GM19238 (cell line): ENCODE measurements at regions not wholly inside any gene's neighbourhood (a gene's known extent, or its start where the extent isn't known, plus 50 kb on each side); places are given as distances from the start of the nearest gene placed in this dataset.
"Not testable (repeated sequence)": the region's sequence is repeated elsewhere in the genome, so short reads cannot be mapped to it uniquely, and the experiment has no call there.

ENCODE experiments used
- DNase-seq: peaks from one replicate; pipeline ENCODE4 v3.0.0; 2011; ENCODE audit warnings: low spot score; ENCODE audit not compliant: insufficient read length

DNA sequence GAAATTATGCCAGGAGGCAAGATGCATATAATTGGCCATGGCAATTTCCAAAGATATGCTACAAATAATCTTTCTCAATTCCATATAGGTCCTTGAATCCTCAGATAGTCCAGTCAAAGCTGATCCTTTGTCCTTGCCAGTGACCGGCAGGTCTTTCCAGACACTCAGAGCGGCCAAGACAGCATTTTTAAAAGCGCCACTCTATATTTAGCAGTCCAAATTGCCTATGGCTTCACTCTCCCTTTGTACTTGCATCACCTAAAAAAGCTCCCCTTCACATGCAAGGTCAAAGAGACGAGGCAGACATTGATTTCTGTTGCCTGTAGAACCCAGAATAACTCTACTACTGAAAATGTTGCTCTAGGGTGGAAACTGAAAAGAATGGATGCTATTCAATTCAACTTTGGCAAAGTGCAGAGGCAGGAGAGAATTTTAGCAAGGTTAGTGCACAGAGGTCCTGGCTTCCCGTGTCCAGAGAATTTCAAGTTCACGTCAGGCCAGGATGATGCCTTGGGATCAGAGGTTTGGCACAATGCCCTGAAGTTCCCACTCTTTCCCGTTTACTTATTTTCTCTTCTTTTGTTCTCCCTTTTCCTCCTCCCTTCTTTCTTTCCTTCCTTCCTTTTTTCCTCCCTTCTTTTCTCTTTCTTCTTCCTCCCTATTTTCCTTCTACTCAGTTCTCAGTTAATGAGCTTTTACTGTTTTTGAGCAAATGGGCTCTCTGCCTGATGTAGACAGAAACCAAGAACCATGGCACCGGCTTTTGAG is 108.5 kb downstream of the KCNK1 start:
- no peak for DNase-seq

DNA sequence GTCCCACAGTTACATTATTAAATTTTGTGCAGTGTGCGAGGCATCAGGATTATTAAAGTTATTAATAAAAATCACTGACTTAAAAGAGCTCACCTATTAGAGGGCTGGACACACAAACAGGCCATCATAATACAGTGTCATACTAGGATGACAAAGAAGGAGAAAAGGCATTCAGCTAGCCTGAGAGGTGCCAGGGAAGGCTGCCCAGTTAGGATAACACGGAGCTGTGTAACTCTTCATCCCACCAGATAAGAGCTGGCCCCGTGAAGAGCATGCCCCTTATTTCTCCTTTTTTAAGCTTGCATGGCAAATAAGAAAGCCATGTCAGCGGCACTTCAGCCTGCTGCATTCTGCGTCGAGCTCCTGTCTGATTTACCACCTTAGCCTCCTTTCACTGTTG is 109.5 kb downstream of the KCNK1 start:
- DNase-seq = no peak

- DNase-seq = not testable (repeated sequence)
These were observed 110.3 kb downstream of the KCNK1 start for GRCh38 chr1:233724131-233724631.

DNA sequence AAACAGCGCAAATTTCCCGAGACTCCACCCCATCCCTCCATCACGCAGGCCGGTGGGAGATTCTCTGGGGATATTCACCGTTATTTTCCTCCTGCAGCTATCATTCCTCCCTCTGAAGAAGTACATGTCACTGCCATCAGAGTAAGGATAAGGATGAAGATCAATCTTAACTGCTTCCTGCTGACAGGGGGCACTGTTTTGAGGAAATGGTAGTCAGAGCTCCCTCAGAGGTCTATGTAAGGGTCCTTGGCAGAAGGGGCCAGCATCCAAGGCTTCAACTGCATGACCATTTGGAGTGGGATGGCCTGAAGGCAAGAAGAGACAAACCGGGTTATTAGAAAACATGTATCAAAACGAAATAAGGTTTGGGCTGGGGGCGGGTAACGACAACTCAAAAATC is 111.5 kb downstream of the KCNK1 start:
- no peak for DNase-seq

DNA sequence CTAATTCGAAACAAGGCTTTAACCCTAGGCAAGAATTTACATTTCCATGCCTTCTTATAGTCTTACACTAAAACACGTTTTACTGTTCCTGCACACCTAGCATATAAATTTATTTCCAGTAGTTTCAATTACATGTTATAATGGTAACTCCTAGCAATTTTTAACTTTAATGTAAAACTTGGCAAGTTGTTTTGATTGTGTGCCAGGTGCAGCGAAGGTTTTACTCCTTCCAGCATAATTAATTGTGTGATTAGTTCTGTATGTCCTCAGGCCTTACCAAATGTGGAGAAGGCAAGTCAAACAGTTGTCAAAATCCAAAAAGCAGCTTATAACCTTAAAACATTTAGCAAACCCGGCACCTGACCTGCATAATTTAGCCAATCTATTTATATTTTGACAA is 114.8 kb downstream of the KCNK1 start:
- DNase-seq = no peak

DNA sequence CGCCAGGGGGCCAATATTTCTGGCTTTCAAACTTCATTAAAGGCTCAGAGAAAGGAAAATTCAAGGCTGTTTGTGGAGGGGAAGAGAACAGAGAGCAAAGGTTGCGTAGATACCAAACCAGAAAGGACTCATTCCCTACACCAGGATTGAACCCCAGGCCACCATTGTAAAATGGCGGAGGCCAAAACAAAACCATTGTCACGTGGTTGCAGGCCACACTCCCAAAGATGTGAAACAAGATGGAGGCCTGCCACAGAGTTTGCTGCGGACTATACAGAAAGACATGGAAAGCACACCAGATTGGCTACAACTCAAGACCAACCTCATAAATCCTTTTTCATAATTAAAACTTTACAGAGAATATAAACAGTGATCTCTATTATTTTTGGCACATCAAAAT is 116.5 kb downstream of the KCNK1 start:
- DNase-seq = no peak

DNA sequence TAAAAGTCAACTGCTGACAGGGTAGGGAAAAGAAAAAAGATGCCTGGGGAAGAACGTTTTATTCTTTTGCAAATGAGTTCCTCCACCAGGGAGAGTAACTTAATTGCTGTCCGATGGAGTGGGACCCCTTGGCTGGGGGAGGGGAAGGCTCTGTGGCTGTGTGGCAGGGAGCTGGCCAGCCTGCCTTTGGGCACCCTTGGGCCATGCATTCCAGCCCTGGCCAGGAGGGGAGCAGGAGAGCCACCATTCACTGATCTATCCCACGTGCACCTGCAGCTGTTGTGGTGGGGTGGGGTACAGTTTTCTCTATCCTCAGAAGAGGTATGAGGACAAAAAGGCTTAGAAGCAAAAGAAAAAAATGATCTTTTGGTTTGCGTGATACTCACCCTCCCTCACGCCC is 116.9 kb downstream of the KCNK1 start:
- DNase-seq = no peak

GRCh38 chr1:233732206-233732605 is 118.3 kb downstream of the KCNK1 start:
- DNase-seq = no peak

DNA sequence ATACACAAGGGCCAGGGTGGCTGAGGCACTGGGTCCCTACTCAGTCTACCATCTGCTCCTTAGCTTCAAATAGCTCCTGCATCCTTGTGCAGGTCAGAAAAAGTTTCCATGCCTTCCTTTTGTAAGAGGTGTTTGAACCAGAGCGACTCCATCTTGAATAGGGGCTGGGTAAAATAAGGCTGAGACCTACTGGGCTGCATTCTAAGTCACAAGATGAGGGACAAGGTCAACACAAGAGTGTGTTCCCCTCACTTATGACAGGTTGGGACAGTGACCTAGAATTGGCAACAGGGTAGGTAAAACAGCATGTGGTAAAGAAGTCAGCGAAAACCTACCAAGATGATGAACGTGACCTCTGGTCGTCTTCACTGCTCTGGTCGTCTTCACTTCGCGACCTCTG is 120.5 kb downstream of the KCNK1 start:
- no peak for DNase-seq

DNA sequence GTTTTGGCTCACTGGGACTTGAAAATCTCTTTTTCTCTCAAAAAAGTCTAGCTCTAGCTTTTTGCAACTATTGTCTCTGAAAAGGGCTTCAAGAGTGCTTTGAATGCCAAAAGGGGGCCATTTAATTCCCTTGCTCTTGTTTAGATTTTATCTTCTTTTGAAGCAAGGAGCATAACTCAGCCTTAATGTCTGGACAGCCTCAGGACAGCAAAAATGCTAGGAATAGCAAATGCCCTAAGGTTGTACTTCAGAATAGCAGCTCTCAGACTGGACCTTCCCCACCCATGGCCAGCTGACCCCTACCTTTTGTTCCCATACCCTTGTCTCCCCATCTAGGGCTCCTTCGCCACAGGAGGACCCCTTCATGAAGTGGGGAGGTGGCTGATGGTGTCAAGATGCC is 121.4 kb downstream of the KCNK1 start:
- no peak for DNase-seq

GRCh38 chr1:233735847-233736246 is 121.9 kb downstream of the KCNK1 start:
- DNase-seq = no peak

DNA sequence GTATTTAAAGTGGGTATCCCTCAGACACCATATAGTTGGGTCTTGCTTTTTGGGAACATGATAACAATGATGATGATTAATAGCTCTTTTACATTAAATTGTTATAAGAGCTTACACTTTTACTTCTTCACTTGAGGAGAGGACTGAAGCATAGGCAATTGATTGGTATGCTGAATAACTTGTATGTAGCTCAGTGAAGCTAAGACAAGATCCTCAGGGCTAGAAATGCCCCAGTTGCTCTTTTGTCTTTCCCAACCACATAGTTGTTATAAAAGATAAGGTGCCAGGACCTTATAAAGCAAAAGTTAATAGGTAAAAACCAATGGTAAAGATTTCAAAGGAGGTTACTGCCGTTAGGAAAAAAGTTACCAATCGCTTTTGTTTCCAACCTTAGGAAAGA is 123.4 kb downstream of the KCNK1 start:
- no peak for DNase-seq

DNA sequence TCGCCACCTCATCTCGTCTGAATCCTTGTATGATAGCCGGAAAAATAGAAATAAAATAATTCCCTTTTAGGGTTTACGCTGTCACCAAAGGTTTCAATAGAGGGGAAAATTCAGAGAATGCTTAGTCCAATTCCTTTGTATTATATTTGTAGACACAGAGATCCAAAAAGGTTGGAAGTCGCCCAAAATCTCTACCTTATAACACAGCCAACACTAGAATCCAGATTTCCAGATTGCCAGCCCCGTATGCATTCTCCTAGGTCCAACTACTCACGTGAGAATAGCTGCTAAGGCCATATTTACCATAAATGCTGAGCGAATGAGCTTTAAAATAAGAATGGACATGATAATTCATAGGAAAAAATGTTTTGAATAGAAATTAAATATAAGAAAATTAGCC is 124.5 kb downstream of the KCNK1 start:
- no peak for DNase-seq

DNA sequence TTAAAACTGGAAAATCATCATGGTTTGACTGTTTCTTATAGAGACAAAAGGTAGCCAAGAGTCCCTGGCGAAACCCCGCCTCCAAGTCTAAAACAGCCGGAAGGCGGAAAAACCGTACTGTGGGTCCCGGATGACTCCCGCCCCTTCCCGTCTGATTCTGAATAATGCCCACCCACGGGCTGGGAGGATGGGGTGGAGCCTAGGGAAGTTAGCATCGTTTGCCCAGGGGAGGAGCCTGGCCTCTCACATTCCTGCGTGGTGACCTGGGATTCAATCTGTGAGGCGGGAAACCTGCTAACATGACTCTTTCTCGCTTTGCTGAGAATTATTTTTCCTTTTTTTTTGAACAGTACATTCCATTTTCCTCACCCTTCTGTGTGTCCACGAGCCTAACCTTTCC is 124.9 kb downstream of the KCNK1 start:
- DNase-seq = no peak

- DNase-seq = no peak
These were observed 131.0 kb downstream of the KCNK1 start for GRCh38 chr1:233744779-233745513.

GRCh38 chr1:233750139-233750538 is 136.2 kb downstream of the KCNK1 start:
- no peak for DNase-seq

GRCh38 chr1:233759665-233760064 is 144.8 kb upstream of the SLC35F3 start:
- no peak for DNase-seq

GRCh38 chr1:233764304-233764703 is 140.2 kb upstream of the SLC35F3 start:
- not testable (repeated sequence) for DNase-seq

GRCh38 chr1:233777566-233777965 is 126.9 kb upstream of the SLC35F3 start:
- DNase-seq = no peak

- no peak for DNase-seq
These were observed 124.4 kb upstream of the SLC35F3 start for GRCh38 chr1:233780049-233780448.

DNA sequence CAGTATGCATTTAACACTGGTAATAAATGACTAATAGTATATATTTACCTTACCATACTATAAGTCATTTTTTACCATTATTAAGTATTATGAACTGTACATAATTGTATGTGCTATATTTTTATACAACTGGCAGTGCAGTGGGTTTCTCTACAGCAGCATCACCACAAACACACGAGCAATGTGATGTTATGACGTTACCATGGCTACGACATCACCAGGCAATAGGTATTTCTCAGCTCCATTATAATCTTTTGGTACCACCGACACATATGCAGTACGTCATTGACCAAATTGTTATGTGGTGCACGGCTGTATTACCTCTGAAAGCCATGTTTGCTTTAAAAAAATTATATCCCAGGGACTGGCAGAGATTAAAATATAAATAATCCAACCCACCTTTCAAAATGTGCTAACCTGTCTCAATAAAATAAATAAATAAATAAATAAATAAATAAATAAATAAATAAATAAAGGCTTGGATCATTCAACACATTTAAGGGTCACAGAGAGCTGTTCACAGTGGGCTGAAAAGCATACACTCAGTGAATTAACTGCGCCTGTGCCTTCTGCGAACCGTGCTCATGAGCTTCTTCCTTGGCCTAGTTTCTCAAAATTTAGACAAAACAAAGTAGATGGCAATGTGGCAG is 121.4 kb upstream of the SLC35F3 start:
- no peak for DNase-seq

GRCh38 chr1:233787599-233787998 is 116.9 kb upstream of the SLC35F3 start:
- DNase-seq = no peak
